ENCODE measurements at regions not wholly inside any gene's neighbourhood (a gene's known extent, or its start where the extent isn't known, plus 50 kb on each side); places are given as distances from the start of the nearest gene placed in this dataset.

DNA sequence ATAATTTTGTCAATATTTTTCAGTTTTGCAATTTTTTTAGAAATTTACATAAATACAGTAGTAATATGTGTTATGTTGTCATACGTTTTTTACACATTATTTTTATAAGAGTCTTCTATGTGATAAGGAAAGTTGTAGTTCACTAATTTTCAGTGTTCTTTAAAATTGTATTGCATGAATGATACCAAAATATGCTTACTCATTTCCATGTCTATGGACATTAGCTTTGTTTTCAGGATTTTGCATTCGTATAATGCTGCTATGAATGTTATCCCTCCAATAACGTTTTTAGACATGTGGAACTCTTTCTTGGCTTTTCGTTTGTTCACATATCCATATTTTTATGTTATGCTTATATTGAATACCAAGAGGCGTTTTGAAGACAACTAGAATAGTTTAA, 260.0 kb downstream of the ARL4A start:
- no peak overlapping the region for H3K4me3 ChIP-seq (ENCODE audit: low read depth, low read length)
- TF ChIP-seq, protein P1, sequence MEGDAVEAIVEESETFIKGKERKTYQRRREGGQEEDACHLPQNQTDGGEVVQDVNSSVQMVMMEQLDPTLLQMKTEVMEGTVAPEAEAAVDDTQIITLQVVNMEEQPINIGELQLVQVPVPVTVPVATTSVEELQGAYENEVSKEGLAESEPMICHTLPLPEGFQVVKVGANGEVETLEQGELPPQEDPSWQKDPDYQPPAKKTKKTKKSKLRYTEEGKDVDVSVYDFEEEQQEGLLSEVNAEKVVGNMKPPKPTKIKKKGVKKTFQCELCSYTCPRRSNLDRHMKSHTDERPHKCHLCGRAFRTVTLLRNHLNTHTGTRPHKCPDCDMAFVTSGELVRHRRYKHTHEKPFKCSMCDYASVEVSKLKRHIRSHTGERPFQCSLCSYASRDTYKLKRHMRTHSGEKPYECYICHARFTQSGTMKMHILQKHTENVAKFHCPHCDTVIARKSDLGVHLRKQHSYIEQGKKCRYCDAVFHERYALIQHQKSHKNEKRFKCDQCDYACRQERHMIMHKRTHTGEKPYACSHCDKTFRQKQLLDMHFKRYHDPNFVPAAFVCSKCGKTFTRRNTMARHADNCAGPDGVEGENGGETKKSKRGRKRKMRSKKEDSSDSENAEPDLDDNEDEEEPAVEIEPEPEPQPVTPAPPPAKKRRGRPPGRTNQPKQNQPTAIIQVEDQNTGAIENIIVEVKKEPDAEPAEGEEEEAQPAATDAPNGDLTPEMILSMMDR (IDR thresholded peaks at IDR 0.05; ENCODE audit: low read depth, low read length): no peak
- no peak for DNase-seq
- no peaks in the 10 kb centered on the region for H3K4me1 ChIP-seq
- no peaks in the 10 kb centered on the region for H3K27me3 ChIP-seq
- H3K9me3 ChIP-seq: no peaks in the 10 kb centered on the region
- H3K36me3 ChIP-seq: no peaks in the 10 kb centered on the region

DNA sequence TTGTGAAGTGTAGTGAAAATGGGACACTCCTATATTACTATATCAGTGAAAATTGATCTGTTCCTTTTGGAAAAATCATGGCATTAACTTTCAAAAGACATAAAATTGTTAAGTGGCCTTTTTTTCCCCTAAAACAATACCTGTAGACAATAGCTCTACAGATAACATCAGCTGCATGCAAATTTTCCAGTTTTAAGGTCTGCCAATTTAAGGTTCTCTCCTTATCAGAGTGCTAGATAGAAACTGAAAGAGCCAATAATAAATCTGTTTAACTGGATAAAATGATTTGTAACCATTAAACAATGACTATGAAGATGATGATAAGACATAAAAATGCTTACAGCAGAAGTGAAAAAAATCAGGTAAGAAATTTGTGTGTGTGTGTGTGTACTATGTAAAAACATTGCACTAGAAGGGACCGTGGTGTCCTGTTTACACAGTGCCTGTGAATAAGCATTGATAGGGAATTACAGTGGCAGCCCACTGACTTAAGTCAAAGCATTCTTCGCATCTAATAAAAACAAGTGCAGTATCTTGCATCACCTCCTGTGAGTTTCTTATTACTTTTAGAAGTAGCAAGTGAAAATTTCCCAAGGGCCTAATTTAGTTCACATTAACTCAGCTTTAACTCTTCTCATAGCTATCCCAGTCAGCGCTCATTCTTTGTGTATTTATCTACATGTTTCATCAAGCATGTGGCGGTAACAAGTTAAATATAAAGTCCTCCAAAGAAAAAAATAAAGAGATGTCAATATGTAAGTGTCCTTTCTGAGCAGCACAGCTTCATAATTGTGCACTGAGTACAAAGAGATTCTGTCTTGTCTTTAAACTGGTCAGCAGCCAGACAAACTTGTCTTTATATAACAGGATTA, 261.9 kb downstream of the ARL4A start:
- TF ChIP-seq, protein P1 (IDR thresholded peaks at IDR 0.05; ENCODE audit: low read depth, low read length): no peak
- no peak for DNase-seq
- H3K36me3 ChIP-seq: no peaks in the 10 kb centered on the region
- peaks cover 3% of the 10 kb centered on the region; the same call in 1 of the 2 replicates for H3K27me3 ChIP-seq
- H3K4me3 ChIP-seq (ENCODE audit: low read depth, low read length): no peak overlapping the region
- no peaks in the 10 kb centered on the region for H3K4me1 ChIP-seq
- H3K9me3 ChIP-seq: no peaks in the 10 kb centered on the region

DNA sequence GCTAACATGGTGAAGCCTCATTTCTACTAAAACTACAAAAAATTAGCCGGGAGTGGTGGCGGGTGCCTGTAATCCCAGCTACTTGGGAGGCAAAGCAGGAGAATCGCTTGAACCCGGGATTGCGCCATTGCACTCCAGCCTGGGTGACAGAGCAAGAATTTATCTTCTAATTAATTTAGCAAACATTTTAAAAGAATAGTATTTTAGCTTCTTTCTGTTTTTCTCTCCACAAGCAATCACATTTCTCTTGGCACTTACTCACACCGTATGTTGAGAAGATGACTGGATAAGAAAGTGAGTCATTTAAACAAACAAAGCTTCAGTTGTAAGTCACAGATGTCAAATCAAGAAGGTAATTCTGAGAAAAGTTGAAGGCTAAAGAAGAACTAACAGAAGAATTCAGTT, 264.0 kb downstream of the ARL4A start:
- no peak overlapping the region for H3K4me3 ChIP-seq (ENCODE audit: low read depth, low read length)
- peaks cover 3% of the 10 kb centered on the region; the same call in 1 of the 2 replicates for H3K27me3 ChIP-seq
- DNase-seq: no peak
- TF ChIP-seq, protein P1 (IDR thresholded peaks at IDR 0.05; ENCODE audit: low read depth, low read length): no peak
- no peaks in the 10 kb centered on the region for H3K9me3 ChIP-seq
- no peaks in the 10 kb centered on the region for H3K36me3 ChIP-seq
- no peaks in the 10 kb centered on the region for H3K4me1 ChIP-seq

DNA sequence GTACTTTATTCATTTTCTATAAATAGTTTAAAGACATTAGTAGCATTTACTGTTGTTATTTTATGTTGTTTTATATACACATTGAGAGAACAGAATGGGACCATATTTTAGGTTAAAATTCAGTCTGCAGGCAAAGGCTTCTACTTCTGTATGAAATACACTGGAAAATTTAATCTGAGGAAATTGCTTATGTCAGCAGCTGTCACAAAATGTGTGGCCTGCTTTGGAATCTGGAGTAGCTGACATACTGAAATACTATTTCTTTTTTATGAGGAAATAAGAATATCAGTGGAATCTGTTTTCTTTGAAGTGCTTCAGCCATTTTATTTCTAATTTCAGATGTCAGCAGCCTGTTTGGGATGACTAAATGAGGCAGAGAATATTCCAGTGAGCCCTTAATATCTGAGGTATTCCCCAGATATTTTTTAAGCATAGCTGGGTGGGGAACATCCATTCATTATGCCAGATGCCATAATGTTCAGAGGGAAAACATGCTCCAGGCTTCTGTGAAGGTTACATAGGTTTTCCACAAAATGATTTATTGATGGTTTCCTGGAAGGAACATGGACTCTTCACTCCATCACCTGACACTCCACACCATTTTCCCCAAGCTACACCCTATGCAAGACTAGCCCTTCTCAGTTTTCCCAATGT, 267.1 kb downstream of the ARL4A start:
- H3K9me3 ChIP-seq: no peaks in the 10 kb centered on the region
- H3K4me1 ChIP-seq: no peaks in the 10 kb centered on the region
- H3K36me3 ChIP-seq: no peaks in the 10 kb centered on the region
- TF ChIP-seq, protein P1 (IDR thresholded peaks at IDR 0.05; ENCODE audit: low read depth, low read length): no peak
- H3K4me3 ChIP-seq (ENCODE audit: low read depth, low read length): no peak overlapping the region
- DNase-seq: no peak
- H3K27me3 ChIP-seq: peaks cover 3% of the 10 kb centered on the region; the same call in 1 of the 2 replicates

DNA sequence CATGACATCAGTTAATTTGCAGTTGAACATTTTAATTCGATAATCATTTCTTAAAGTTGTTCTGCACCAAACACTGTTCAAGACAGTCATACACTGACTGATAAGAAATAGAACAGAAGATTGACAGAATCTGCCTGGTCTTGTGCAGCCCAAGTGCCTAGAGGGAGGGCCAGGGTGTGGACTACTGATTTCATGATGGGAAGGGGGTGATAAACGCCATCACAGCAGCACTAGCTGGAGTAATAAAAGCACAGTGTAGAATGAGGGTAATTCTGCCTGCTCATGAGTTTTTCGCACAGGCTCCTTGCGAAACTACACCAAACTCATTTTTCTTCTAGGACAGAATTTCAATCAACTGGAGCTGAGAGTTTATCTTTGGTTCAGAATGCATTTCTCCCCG, 270.1 kb downstream of the ARL4A start:
- H3K4me1 ChIP-seq: no peaks in the 10 kb centered on the region
- TF ChIP-seq, protein P1 (IDR thresholded peaks at IDR 0.05; ENCODE audit: low read depth, low read length): no peak
- H3K27me3 ChIP-seq: peaks cover 3% of the 10 kb centered on the region; the same call in 1 of the 2 replicates
- DNase-seq: no peak
- no peak overlapping the region for H3K4me3 ChIP-seq (ENCODE audit: low read depth, low read length)
- no peaks in the 10 kb centered on the region for H3K36me3 ChIP-seq
- H3K9me3 ChIP-seq: no peaks in the 10 kb centered on the region
